Fibroblast of skin of back (primary cell): ENCODE measurements at regions not wholly inside any gene's neighbourhood (a gene's known extent, or its start where the extent isn't known, plus 50 kb on each side); places are given as distances from the start of the nearest gene placed in this dataset.
"Not testable (repeated sequence)": the region's sequence is repeated elsewhere in the genome, so short reads cannot be mapped to it uniquely, and the experiment has no call there.

Experiments used
- DNase-seq: peaks from one replicate; pipeline ENCODE4 v3.0.0-alpha.2; 2013

DNA sequence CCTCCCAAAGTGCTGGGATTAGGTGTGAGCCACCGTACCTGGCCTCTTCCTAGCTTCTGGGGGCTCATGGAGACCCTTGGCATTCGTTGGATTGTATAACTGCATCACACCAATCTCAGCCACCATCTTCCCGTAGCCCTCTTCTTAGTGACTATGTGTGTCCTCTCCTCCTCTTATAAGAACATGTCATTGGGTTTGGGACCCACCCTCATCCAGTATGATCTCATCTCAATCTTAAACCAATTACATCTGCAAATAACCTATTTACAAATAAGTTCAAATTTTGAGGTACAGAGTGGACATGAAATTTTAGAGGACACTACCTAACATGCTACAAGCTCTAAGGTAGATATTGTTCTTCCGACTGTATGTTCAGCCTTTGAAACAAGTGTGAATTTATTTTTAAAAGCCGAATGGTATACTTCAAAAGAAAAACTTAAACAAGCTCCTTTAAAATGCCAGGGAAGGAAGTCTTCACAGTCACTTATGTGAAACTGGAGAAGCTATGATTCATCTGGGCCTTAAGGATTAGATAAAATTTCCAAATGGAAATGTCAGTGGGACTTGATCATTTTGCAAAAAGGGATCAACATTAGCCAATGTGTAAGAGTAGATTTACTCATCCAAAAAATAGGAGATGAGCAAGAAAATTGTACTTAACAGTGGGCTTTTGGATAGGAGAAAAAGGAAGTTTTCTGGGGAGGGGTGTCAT, 225.7 kb downstream of the MEX3B start:
- DNase-seq = peak; percentile 35

DNA sequence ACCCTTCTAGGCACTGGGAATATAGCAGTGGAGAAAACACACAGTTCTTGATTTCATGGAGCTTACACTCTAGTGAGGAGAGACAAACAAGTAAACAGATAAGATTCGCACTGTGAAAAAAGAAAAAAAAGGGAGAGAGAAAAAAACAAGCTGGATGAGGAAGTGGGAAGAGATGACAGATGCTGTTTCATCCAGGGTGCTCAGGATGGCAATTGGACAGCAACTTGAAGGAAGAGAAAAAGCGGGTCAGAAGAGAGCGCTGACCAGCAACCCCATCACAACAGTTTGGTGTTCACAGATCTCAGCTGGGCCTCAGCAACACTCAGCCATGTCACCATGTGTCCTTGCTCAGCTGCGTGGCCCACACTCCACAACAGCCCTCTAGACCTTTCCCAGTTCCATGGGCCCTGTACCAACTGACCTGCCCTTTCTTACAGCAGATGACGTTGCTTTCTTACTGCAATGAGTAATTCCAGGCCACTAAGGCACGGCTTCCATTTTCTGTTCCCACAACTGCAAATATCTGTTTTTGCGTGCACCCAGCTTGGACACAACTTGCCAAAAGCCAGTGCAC, 230.8 kb downstream of the MEX3B start:
- DNase-seq = no peak

DNA sequence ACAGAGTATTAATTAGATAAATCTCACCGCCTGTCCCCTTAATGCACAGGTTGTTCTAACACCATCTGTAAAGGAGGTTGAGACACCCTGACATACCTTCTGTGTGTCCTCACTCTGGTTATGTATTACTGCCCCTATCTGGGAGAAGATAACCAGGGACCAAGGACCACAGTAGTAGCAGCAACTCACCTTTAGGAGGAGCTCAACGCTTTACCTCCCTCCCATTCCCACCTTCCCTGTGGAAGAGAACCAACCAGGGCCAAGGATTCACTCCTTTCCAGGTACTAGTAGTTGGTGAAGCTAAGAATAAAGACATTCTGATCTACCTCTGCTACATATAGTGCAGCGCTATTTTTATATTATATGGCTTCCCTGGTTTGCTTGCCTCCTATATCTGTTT, 232.6 kb downstream of the MEX3B start:
- DNase-seq = peak; percentile 5

DNA sequence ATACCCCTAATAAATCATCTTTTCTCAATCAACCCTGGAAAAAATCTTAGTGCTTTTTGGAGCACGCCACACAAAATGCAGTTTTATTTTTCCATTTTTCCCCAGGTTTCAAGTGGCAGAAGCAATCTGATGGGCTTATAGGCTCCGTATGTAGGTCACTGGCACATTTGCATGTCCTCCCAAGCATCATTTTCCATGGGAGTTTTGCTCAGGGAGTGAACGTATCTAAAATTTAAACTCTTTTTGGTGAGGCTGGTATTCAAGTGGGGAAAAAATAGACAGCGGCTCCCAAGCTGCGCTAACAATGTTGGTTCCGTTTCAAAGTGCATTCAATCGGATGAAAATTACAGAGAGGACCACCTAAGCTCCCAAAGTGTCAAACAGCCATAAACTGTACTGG, 233.4 kb downstream of the MEX3B start:
- DNase-seq = no peak

DNA sequence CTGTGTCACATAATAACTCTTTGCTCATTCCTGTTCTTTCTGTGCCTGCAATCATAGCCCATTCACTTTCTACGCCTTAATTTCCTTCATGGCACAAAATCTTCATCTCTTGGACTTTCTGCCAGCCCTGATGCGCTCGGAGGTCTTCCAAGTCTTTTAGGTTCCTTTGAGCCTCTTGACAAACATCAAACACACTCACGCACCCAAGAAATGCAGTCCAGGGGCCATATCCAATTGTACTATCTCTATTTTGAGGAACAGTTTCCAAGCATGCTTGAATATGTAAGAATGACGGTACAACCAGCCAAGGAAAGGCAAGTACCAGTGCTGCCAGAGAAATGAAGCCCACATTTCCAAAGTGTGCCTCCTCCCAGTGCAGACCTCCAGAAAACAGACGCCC, 234.1 kb downstream of the MEX3B start:
- DNase-seq = no peak

DNA sequence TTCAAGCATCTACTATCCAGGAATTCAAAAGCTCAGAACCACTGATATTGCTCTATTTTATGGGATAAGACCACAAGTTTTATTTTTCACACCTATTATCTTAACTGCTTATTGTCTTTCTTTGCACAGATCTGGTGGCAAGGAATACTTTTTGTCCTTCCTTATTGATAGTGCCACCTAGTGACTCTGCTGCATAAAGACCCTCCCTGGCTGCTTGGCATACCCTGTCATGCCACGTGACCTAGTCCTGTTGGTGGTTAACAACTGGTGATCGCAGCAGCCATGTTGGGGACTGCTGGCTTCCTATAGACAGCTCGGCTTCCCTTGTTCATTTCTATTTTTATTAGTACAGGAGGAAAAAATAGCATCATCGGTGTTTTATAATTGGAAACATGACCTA, 236.3 kb downstream of the MEX3B start:
- peak; percentile 37 for DNase-seq

DNA sequence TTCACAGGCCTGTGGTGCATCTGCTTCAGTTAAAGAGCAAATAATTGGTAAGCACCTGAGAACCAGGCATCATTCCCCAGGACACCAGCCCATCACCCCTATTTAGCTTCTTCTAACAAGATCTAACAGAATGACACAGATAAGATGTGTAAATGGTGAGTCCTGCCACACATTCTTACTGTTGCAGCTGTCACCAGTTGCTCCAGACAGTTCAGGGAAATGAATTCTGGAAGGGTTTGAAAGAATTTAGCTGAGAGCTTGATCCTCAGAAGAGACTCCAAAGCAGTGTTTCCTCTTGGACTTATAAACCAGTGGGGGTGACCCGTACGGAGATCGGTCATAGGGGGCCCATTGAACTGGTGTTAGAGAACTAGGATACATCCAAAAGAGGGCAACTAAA, 238.0 kb downstream of the MEX3B start:
- no peak for DNase-seq

DNA sequence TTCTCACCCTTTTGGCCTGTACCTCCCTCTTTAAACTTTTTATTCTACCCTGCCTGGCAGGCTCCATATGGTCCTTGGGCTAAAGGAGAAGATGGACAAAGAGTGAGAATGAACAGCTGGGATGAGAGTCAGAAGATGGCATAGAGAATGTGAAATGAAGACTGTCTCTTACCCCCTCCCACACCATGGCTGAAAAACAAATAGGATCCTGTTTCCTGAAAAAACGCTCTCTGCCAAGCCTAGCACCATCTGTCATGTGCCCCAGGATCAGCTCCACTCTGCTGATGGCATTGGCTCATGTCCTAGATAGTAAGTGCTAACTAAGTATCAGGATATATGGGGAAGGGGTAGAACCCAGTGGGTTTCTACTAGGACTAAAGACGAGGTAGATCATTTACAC, 238.6 kb downstream of the MEX3B start:
- no peak for DNase-seq

DNA sequence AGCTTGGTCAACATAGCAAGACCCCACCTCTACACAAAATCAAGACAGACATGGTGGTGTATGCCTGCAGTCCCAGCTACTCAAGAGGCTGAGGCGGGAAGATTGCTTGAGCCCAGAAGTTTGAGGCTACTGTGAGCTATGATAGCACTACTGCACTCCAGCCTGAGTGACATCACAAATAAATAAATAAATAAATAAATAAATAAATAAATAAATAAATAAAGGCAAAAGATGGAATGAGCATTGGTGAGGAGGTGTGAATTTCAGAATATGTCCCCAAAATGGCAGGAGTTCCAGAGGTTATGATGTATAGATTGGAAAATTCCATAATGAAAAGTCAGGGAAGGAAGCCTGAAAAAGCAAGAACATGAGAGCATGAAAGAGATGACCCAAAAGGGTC, 249.9 kb downstream of the MEX3B start:
- DNase-seq = no peak

DNA sequence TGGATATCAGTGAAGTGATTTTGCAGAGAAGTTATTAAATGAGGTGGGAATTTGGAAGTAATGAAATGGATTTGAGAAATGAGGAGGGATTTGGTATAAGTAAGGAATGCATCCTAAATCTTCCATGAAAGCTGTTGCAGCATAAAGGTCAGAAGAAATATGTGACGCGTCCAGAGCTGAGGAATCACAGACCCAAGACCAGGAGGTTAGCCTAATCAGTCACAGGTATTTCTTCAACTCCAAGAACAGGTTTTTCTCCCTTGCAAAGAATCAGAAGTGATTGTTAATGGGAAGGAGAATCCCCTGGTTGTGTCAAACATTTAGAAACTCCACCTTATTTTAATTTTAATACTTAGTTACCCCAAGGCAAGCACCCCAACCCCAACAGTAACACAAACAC, 253.2 kb downstream of the MEX3B start:
- no peak for DNase-seq

DNA sequence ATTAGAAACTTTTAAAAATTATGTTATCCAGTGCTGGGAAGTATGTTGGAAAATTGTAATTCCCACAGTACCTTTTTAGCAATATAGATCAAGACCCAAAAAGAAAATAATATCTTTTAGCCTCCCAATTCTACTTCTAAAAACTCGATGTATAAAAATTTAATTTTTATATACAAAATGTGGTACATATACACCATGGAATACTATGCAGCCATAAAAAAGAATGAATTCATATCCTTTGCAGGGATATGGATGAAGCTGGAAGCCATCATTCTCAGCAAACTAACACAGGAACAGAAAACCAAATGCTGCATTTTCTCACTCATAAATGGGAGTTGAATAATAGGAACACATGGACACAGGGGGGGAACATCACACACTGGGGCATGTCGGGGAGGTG, 254.5 kb downstream of the MEX3B start:
- DNase-seq = not testable (repeated sequence)

DNA sequence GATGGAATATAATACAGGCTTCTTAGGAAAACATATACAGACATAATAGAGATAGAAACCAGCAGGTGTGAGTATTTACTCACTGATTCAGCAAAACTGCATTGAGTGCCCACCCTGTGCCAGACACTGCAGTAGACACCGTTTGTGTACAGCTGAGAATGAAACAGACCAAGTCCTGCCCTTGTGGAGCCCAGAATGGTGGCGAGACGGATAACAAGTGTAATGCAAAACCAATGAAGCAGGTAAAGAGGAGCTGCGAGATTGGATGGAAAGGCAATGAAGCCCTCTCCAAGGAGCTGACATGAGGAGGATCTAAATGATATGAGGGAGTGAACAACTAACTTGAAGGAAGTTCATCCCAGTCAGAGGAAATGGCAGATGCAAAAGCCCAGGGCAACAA, 256.4 kb downstream of the MEX3B start:
- DNase-seq = no peak

DNA sequence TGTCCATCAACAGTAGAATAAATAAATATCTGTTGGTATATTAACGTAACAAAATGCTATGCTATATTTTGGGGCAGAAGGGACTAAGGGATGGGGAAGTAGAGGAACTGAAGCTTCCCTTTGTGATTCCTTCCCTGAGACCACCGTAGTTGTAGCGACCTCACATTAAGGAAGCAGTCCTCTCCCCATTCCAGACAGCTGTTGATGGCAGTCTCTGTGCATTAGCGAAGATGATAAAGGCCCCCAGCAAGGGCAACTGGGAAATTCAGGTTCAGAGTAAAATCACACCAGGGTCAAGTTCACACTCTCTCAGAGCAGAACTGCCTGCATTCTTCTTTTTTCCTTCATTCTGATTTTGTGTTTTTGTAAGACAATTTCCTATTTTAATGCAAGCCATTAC, 259.0 kb downstream of the MEX3B start:
- DNase-seq = no peak

DNA sequence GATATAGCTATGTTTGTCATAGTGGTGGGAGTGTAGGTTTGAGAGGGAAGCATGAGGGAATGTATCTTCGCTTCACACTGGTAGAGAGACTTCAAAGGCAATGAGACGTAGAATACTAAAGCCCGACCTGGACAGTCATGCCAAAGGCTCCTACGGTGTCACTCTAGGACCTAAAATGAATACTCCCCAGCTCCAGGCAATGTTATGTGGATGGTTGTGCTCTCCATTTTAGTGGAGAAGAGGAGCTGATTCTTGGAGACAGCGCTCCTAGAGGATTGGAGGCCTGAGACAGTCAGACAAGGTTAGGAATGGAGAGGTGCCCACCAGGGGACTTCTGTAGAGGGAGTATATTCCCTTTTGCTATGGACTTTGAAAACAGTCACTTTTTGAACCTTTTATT, 260.1 kb downstream of the MEX3B start:
- DNase-seq = no peak

DNA sequence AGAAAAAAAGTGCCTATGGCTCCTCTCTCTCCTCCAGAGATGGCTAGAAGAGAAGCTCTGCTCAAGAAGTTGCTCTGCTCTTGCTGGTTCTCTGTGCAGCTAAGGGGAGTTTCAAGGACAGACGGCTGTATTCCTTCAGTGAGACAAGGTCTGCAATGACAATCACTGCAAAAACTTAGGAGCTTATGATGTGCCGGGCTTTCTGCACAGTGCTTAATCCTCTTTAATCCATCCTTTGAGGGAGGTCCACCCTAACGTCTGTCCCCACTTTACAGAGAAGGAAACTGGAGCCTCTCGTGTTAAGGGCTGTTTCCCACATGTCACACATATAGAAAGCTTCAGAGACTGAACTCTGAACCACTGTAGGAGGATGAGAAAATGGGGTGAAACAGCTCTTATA, 260.6 kb downstream of the MEX3B start:
- DNase-seq = no peak

DNA sequence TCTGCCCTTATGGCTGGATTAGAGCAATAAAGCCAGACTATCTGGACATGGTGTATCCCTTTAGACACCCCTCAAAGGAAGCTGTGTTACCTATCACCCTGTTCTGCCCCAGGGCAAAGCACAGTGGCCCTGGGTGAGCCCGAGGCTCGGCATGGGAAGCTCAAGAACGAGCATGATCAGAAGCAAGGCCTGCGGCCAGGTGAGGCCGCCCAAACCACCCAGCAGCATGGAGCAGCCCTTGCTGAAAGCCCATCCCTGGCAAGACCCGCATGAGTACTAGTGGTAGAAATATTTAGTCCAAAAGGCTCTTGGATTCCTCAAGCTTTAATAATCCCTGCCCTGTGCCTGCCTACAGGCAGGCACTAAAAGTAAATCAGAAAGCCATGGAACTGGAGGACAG, 261.1 kb downstream of the MEX3B start:
- DNase-seq = no peak

DNA sequence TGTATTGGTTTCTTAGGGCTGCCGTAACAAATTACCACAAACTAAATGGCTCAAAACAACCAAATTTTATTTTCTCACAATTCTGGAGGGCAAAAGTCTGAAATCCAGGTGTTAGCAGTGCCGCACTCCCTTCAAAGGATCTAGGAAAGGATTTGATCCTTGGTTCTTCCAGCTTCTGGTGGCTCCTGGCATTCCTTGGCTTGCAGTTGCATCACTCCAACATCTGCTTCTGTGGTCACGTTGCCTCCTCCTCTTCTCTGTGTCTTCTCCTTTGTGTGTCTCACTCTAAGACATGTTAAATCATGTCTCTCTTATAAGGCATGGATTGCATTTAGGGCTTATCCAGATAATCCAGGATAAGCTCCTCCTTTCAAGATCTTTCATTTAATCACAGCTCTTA, 262.2 kb downstream of the MEX3B start:
- DNase-seq = no peak

DNA sequence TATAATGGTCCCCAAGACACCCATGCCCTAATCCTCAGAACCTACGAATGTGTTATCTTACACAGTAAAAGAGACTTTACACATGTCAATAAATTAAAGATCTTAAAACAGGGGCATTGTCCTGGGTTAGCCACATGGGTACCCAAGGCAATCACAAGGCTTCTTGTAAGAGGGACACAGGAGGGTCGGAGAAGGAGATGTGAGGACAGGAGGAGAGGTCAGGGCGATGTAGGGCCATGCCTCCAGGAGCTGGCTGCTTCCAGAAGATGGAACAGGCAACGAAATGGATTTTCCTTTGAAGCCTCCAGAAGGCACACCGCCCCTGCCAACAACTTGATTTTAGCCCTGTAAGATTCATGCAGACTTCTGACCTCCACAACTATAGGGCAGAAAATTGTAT, 262.7 kb downstream of the MEX3B start:
- no peak for DNase-seq

DNA sequence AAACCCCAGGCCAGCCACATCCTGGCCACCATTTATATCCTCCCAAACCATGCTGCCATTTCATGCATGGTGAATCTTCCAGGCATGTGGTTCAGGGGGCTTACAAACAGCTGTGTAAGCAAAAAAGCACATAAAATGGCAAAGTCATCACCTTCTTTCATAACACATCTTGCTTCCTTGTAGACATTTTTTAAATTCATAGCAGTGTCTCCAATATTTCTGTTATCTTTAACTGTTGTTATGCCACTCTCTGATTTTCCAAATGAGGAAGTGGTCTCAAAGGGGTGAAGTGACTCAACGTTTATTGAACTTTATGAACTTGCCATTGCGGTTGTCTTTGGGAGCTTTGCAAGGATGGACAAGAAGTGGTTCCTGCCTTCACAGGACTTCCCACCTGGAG, 264.4 kb downstream of the MEX3B start:
- no peak for DNase-seq

DNA sequence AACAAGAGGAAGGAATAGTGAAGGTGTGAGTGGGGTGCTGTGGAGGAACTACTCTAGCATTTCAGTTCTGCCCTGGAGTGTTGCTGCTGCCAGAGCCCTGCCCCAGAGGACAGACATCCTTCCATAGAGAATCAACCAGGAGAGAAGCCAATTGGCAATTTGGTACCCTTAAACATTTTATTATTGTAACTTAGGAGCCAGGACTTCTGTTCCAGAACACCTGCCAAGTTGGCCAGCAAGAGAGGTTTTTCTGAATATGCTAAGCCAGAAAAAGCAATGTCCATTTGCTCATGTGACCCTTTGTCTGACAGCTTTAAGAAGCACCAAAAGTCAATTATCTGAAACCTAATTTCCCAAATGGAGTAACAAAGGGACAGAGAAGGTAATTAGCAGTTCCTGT, 264.9 kb downstream of the MEX3B start:
- DNase-seq = no peak

DNA sequence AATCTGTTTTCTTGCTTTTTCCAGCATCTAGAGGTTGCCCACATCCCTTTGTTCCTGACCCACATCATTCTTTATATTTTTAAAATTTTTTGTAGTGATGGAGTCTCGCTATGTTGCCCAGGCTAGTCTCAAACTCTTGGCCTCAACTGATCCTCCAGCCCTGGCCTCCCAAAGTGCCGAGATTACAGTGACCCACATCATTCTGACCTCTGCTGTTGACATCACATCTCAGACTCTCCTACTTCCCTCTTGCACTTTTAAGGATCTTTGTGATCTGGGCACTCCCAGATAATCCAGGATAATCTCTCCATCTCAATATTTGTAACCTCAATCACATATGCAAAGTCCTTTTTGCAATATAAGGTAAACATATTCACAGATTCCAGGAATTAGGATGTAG, 266.6 kb downstream of the MEX3B start:
- DNase-seq = no peak

DNA sequence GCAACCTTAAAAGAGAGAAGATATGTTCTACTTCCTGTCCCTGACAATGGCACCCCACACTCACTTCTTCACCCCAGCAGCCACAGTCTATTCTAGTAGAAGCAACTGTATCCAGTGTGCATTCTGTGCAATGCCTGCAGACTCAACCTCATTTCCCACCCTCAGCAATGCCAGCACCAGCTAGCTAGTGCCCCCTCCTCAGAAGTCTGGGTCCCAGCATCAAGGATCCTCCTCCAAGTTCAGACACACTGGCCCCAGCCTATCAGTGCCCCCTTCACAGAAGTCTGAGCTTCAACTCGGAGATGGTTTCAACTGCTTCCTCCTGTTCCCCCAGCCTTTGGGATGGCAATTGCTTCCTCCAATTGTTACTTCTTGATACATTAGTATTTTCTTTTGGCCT, 268.3 kb downstream of the MEX3B start:
- no peak for DNase-seq

DNA sequence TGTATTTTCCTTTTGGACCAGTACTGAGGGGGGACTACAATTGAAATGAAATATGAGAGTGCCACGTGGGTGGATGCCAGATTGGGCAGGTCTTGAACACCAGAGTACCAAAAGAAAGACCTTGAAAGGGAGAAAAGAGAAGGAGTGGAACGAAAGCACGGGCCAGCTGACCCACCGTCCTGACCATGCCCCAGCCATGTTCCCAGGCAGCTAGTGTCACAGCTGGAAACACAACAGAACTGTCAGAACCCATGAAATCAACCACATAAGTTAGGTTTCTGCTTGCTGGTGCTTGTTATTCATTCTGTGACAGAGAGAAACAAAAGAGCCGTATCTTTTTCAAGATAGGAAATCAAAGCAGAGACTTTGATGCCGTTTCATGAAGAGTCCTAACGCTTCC, 268.8 kb downstream of the MEX3B start:
- no peak for DNase-seq

DNA sequence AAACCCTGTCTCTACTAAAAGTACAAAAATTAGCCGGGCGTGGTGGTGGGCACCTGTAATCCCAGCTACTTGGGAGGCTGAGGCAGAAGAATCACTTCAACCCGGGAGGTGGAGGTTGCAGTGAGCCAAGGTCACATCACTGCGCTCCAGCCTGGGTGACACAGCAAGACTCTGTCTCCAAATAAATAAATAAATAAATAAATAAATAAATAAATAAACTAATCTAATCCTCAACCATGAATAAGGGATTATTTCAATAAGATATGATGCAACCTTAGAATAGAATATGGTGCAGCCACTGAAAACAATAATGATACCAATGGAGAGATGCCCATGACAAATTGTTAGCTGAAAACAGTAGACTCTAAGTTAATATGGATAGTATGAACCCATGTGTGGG, 270.0 kb downstream of the MEX3B start:
- DNase-seq = not testable (repeated sequence)

DNA sequence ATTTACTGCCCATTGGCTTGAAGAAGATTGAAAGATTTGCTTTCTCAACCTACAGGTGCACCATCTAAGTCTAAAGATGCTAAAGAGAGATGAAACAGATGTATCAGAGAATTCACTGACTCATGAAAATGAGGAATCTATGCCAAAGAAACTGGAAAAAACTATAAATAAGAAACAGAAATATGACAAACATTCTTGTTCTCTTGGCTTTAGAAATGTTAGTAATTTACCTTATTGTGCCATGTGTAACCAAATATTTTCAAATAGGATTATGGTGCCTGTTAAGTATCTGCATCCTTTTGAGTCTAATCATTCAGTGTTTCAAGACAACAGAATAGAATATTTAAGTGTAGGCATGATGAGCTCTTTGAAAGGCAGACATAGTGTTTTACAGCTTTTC, 271.5 kb downstream of the MEX3B start:
- DNase-seq = no peak
